K562 (cell line): ENCODE measurements at regions not wholly inside any gene's neighbourhood (a gene's known extent, or its start where the extent isn't known, plus 50 kb on each side); places are given as distances from the start of the nearest gene placed in this dataset.

ENCODE experiments used
- EP300 ChIP-seq: IDR thresholded peaks from 2 replicates; pipeline ENCODE4 v1.6.1; 2012; ENCODE audit warnings: low read length, improper control_type of control experiment
- POLR2A ChIP-seq: fragments of 450-650 bp; conservative IDR thresholded peaks from 2 replicates; pipeline ENCODE4 v1.6.1; 2016
- TARDBP ChIP-seq: fragments of 450-650 bp; IDR thresholded peaks from 2 replicates; pipeline ENCODE4 v1.6.1; 2016
- ZNF282 ChIP-seq: sonication (generic); formaldehyde crosslinking; IDR thresholded peaks from 2 replicates; pipeline ENCODE4 v1.8.1; 2023; ENCODE audit warnings: missing genetic modification reagents
- TF ChIP-seq, protein P1 (sequence below), 3 experiments: IDR thresholded peaks in 2 of 3; conservative IDR thresholded peaks in 1 of 3; 2 replicates each; pipeline ENCODE4 v1.5.1; 2011 to 2012; ENCODE audit warnings: low read length in 3 of 3, mild to moderate bottlenecking in 3 of 3, control low read depth in 2 of 3, improper control_type of control experiment in 1 of 3, inconsistent platforms in 1 of 3, low read depth in 1 of 3, mixed read lengths in 1 of 3, moderate library complexity in 1 of 3; ENCODE audit not compliant: insufficient read depth in 2 of 3
- TF ChIP-seq, protein P2 (sequence below): fragments of 450-650 bp; IDR thresholded peaks from 2 replicates; pipeline ENCODE4 v1.6.1; 2018; ENCODE audit not compliant: partially characterized antibody

DNA sequence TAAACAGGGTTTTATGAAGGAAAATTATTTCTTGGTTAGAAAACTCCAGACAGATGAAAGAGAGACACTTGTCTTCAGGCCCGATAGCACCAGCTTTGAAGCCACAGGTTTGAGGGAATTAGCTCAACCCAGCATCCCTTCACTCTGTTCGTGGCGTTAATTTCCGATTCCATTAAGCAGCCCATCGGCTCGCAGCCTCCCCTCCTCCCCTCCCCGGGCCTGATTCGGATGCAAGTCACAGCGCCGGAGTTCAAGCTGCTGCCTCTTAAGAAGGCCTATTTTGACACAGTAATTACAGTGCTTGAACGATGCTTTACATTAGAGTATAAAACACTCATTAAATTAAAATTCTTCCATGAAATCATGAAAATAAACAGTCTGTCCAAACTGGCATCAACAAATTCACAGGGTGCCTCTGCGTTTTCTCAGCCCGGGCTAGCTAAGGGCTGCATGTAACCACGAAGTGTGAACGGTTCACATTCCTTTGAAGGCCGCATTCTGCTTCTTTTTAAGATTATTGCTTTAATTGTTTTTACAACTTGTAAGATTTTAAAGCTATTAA is 145.8 kb downstream of the DICER1 start:
- TF ChIP-seq POLR2A (no peak), ZNF282 (CRISPR knock-in tag) (no peak), TARDBP (no peak), EP300 (no peak)
- TF ChIP-seq, protein P1, sequence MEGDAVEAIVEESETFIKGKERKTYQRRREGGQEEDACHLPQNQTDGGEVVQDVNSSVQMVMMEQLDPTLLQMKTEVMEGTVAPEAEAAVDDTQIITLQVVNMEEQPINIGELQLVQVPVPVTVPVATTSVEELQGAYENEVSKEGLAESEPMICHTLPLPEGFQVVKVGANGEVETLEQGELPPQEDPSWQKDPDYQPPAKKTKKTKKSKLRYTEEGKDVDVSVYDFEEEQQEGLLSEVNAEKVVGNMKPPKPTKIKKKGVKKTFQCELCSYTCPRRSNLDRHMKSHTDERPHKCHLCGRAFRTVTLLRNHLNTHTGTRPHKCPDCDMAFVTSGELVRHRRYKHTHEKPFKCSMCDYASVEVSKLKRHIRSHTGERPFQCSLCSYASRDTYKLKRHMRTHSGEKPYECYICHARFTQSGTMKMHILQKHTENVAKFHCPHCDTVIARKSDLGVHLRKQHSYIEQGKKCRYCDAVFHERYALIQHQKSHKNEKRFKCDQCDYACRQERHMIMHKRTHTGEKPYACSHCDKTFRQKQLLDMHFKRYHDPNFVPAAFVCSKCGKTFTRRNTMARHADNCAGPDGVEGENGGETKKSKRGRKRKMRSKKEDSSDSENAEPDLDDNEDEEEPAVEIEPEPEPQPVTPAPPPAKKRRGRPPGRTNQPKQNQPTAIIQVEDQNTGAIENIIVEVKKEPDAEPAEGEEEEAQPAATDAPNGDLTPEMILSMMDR (IDR thresholded peaks at IDR 0.05 in 2 of 3, conservative IDR thresholded peaks at IDR 0.05 in 1 of 3; ENCODE audit: insufficient read depth in 2 of 3, low read depth in 1 of 3, low read length in 3 of 3): no peak
- TF ChIP-seq, protein P2, sequence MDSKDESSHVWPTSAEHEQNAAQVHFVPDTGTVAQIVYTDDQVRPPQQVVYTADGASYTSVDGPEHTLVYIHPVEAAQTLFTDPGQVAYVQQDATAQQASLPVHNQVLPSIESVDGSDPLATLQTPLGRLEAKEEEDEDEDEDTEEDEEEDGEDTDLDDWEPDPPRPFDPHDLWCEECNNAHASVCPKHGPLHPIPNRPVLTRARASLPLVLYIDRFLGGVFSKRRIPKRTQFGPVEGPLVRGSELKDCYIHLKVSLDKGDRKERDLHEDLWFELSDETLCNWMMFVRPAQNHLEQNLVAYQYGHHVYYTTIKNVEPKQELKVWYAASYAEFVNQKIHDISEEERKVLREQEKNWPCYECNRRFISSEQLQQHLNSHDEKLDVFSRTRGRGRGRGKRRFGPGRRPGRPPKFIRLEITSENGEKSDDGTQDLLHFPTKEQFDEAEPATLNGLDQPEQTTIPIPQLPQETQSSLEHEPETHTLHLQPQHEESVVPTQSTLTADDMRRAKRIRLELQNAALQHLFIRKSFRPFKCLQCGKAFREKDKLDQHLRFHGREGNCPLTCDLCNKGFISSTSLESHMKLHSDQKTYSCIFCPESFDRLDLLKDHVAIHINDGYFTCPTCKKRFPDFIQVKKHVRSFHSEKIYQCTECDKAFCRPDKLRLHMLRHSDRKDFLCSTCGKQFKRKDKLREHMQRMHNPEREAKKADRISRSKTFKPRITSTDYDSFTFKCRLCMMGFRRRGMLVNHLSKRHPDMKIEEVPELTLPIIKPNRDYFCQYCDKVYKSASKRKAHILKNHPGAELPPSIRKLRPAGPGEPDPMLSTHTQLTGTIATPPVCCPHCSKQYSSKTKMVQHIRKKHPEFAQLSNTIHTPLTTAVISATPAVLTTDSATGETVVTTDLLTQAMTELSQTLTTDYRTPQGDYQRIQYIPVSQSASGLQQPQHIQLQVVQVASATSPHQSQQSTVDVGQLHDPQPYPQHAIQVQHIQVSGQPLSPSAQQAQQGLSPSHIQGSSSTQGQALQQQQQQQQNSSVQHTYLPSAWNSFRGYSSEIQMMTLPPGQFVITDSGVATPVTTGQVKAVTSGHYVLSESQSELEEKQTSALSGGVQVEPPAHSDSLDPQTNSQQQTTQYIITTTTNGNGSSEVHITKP: no peak
